GM19043 (cell line): ENCODE measurements at regions not wholly inside any gene's neighbourhood (a gene's known extent, or its start where the extent isn't known, plus 50 kb on each side); places are given as distances from the start of the nearest gene placed in this dataset.
"Not testable (repeated sequence)": the region's sequence is repeated elsewhere in the genome, so short reads cannot be mapped to it uniquely, and the experiment has no call there.

ENCODE experiments used
- ATAC-seq: cut with Tn5 transposase; IDR thresholded peaks from one replicate; pipeline ENCODE4 v1.9.1; 2021; ENCODE audit warnings: low read depth; ENCODE audit not compliant: unreplicated experiment

DNA sequence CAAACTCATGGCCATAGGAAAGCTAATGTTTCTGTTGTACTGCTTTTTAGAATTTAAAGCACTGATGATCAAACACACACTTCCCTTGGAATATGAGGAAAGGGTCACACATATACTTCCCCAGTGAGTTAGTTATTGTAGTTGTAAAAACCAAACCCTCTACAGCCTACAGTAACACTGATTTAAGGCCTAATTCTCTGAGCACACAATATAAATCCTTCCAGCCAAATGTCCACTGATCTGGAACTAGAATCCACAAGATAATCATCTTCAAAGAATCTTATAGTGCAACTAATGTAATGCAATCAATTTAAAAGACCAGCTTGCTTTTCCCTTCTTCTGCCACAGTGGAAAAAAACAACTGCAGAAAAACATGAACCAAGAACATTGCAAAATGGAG lies 219.3 kb downstream of the CAAP1 start:
- ATAC-seq, result no peak

DNA sequence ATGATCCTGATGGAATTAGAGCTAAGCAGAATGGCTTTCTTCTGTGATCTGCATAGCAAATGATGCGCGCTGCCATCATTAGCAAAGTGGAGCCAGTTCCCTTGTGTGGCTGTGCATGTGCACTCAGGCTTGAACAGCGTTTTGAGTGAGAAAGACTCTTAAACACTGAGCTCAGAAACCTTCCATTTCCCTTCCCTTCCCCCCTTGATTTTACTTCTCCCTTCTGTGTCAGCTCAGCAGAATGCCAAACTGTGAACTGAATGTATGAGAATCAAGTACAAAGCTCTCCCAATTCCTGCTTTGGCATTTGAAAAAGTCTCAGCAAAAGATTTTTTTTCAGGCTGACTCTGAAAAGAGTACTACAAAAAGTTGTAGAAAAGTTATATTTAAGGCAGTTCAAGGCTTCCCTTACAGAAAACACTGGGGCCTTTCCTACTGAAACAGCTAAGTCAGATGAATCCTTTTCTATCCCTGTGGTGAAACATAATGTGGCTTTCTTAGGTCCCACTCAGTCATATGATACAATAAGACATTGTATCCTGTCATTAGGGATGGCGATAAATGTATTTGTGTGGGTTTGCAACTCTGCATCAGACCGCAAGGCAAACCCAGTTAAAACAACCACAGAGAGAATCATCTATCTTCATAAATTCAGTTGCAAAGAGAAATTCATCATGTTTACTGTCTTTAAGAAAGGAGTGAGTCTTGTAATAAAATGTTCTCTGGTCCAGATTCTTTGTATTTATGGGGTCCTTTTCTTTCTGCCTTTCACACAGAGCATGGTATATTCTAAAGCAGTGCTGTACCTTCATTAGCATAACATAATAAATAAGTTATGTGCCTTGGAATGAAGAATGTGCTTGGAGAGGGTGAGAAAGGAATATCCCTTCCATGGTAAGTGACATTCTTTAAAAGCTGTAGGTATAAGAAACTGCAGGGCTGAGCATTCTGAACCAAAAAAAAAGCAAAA lies 222.6 kb downstream of the CAAP1 start:
- no peak for ATAC-seq

- ATAC-seq, result no peak
Observed at GRCh38 chr9:26667882-26668281, 224.7 kb downstream of the CAAP1 start.

GRCh38 chr9:26665666-26666065 lies 226.9 kb downstream of the CAAP1 start:
- ATAC-seq, result no peak

DNA sequence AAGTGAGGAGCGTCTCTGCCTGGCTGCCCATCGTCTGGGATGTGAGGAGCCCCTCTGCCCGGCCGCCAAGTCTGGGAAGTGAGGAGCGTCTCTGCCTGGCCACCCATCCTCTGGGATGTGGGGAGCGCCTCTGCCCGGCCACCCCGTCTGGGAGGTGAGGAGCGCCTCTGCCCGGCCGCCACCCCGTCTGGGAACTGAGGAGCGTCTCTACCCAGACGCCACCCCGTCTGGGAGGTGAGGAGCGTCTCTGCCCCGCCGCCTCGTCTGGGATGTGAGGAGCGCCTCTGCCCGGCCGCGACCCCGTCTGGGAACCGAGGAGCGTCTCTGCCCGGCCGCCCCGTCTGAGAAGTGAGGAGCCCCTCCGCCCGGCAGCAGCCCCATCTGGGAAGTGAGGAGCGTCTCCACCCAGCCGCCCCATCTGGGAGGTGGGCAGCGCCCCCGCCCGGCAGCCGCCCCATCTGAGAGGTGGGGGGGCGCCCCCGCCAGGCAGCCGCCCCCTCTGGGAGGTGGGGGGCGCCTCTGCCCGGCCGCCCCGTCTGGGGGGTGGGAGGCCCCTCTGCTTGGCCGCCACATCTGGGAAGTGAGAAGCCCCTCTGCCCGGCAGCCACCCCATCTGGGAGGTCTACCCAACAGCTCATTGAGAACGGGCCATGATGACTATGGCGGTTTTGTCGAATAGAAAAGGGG lies 228.4 kb downstream of the CAAP1 start:
- ATAC-seq, result not testable (repeated sequence)

- no peak for ATAC-seq
Observed at GRCh38 chr9:26662476-26662875, 230.1 kb downstream of the CAAP1 start.

DNA sequence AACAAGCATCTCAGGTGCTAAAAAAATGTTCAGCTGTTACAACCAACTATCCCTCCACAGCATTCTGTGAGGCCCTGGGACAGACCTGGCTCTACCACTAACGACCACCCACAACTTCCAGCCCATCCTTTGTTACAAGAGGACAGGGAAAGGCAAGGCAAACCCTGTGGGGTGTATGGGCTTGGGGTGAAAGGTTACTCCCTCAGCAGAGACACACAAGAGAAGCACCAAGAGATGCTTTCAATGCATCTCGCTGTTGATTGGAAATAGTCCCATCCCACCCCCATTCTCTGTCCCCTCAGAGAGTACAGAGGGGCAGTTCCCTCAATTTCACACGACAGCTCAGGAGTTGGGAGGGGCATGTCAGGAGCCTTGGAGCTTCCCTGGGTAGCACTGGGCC lies 234.1 kb downstream of the CAAP1 start:
- ATAC-seq, result no peak

- ATAC-seq, result no peak
Observed at GRCh38 chr9:26657958-26658357, 234.6 kb downstream of the CAAP1 start.

- no peak for ATAC-seq
Observed at GRCh38 chr9:26656003-26656870, 236.4 kb downstream of the CAAP1 start.

DNA sequence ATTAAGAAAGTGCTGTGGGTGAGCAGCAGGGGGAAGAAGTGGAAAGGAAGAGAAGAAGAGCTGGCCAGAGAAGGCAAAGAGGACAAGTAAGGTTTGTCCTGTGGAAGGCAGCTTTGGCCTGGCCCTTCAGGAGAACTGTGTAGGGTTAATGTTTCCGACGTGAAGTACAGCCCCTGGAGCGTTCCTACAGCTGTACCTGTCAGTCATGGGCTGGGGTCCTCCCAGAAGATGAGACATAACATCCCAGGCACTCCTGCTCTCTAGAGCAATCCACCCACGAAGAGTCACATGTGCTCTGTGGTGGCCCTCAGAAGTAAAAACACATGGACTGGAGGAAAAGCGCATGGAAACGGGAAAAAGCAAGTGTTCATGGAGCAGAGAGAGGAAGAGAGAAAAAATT lies 237.4 kb downstream of the CAAP1 start:
- ATAC-seq, result no peak

DNA sequence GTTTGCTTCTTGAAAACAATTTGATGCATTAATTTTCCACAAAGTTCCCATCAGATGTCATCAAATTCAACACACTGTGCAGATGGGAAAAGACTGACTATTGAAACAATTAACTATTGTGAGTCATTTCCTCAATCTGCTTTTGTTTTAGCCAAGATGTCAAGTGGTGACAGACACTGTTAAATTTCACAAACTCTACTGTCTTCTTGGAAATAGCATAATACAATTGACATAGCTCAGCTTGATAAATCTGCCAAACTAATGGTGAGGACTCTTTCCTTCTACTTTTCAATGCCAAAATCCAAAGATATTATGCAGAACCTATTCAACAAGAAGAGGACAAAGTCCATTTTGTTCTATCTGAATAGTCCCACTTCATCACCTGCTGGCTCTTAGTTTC lies 242.3 kb downstream of the CAAP1 start:
- no peak for ATAC-seq

DNA sequence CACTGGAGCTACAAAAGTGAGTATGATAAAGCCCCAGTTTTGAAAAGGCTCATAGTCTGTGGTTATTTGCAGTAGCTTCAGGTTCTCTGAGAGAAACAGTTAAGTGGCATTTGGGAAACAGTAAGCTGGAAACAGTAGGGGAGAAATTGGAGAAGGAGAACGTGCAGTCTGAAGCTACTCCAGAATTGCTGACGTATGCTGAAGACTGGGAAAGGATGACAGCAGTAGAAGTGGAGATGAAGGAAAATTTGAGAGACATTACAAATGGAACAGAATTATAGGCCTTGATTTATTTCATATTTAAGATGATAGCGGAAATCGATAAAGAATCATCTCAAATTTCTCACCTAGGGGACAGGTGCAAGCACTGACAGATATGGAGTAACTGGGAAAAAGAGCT lies 248.8 kb downstream of the CAAP1 start:
- no peak for ATAC-seq

DNA sequence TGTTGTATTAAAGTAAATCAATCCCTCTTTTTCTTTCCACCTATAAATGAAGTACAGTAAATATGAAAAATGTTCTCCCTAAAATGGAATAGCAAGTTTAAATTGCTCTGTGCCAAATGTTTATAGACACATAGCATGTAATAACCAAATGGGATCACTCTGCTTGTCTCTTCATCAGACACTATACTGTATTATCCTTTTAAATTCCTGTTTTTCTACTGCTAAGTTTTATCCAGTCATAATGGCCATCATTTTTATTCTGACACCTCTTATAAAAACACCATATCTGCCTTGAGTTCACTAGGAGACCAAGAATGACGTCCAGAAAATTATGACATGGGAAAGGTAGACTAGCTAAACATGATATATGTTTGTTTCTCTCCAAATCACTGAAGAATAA lies 252.8 kb downstream of the CAAP1 start:
- ATAC-seq, result no peak

GRCh38 chr9:26637101-26637500 lies 255.5 kb downstream of the CAAP1 start:
- no peak for ATAC-seq

DNA sequence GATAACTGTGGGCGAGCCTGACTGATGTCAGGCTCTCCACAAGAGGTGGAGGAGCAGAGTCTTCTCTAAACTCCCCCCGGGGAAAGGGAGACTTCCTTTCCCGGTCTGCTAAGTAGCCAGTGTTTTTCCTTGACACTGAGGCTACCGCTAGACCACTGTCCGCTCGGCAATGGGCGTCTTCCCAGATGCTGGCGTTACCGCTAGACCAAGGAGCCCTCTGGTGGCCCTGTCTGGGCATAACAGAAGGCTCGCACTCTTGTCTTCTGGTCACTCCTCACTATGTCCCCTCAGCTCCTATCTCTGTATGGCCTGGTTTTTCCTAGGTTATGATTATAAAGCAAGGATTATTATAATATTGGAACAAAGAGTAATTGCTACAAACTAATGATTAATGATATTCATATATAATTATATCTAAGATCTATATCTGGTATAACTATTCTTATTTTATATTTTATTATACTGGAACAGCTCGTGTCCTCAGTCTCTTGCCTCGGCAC lies 278.7 kb downstream of the CAAP1 start:
- not testable (repeated sequence) for ATAC-seq

- ATAC-seq, result no peak
Observed at GRCh38 chr9:26612211-26612610, 280.4 kb downstream of the CAAP1 start.

DNA sequence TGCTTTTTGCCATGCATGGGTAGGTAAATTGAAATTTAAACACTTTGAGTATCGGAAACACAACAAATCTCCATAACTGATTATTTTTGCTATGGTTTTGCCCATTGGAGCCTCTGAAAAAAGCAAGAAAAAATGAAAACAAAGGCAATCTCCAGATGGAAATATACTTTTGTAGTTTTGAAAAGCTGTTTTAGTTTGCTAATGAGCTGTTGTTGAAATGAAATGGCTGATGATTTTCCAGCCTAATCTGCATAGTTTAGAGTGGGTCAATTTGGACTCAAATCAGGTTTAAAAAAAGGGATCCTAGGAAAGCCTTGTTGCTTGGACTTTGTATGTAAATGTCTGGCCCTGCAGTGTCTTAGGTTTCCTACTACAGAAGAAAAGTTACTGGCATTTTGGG lies 285.8 kb downstream of the CAAP1 start:
- ATAC-seq, result no peak

- no peak for ATAC-seq
Observed at GRCh38 chr9:26605367-26605766, 287.2 kb downstream of the CAAP1 start.

GRCh38 chr9:26604076-26604662 lies 288.4 kb downstream of the CAAP1 start:
- ATAC-seq, result no peak

DNA sequence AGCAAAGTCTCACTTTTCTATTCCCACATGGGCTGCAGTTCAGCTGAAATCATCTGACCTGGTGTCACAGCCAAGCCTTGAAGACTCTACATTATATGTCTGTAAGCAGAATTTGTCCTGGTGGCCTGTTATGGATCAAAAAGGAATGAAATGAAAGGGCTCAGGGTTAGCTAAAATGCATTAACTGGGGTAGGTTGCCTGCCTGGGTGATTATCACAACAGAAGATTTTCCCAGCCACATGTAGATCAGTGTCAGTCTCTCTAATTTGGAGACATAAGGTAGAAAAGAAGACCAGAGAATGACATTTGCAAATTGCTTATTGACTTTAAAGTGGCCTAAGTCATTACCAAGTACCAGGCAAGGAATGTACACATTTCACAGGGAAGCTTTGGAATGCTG lies 289.0 kb downstream of the CAAP1 start:
- no peak for ATAC-seq
